HEK293 (cell line): ENCODE measurements at regions not wholly inside any gene's neighbourhood (a gene's known extent, or its start where the extent isn't known, plus 50 kb on each side); places are given as distances from the start of the nearest gene placed in this dataset.

ENCODE experiments used
- CTCF ChIA-PET: fragments of 350-600 bp; formaldehyde crosslinking; extraction: SDS; loops from one replicate; lab custom pipeline; 2021; ENCODE audit warnings: antibody characterized with exemption; lab: Yijun Ruan, JAX
- POLR2A ChIA-PET: fragments of 300-600 bp; formaldehyde crosslinking; extraction: SDS; loops from one replicate; lab custom pipeline; 2020; ENCODE audit warnings: antibody characterized with exemption, inconsistent platforms; lab: Yijun Ruan, JAX
- H3K27ac ChIP-seq: fragments of 200-500 bp; sonication (Bioruptor generic); 2 replicates; pipeline ENCODE4 v1.5.1; 2014; ENCODE audit warnings: low read depth, low read length, control low read depth, inconsistent platforms; ENCODE audit errors: extremely low read depth
- H3K36me3 ChIP-seq, 2 experiments: fragments of 200-500 bp in 1 of 2; sonication (Bioruptor generic) in 1 of 2; 1 replicate in 1 of 2; 2 replicates in 1 of 2; pipeline ENCODE4 v1.5.1; 2014 to 2017; ENCODE audit warnings: inconsistent platforms in 2 of 2, low read length in 2 of 2; ENCODE audit not compliant: control insufficient read depth in 2 of 2, insufficient read depth in 1 of 2
- H3K4me1 ChIP-seq: fragments of 200-500 bp; sonication (Bioruptor generic); 2 replicates; pipeline ENCODE4 v1.5.1; 2014; ENCODE audit warnings: mild to moderate bottlenecking, low read length, inconsistent platforms; ENCODE audit not compliant: control insufficient read depth, insufficient read depth
- H3K4me3 ChIP-seq: 2 replicates; pipeline ENCODE4 v1.5.1; 2011; ENCODE audit warnings: low read depth, mild to moderate bottlenecking, control low read depth, low read length, moderate library complexity
- H3K9me3 ChIP-seq: fragments of 200-500 bp; sonication (Bioruptor generic); 2 replicates; pipeline ENCODE4 v1.5.1; 2014; ENCODE audit warnings: low read depth, low read length, inconsistent platforms; ENCODE audit not compliant: control insufficient read depth, insufficient read depth
- GLI2 ChIP-seq: fragments of 450-650 bp; formaldehyde crosslinking; IDR thresholded peaks from 2 replicates; pipeline ENCODE4; 2017; ENCODE audit warnings: missing biosample characterization, missing genetic modification characterization, low read depth, borderline replicate concordance
- KLF8 ChIP-seq: fragments of 450-650 bp; formaldehyde crosslinking; IDR thresholded peaks from 2 replicates; pipeline ENCODE4 v1.5.1; 2016; ENCODE audit warnings: missing biosample characterization, missing genetic modification characterization
- OSR2 ChIP-seq: fragments of 450-650 bp; formaldehyde crosslinking; IDR thresholded peaks from 2 replicates; pipeline ENCODE4 v1.5.1; 2016; ENCODE audit warnings: missing biosample characterization, missing genetic modification characterization
- SP7 ChIP-seq: fragments of 450-650 bp; formaldehyde crosslinking; IDR thresholded peaks from 2 replicates; pipeline ENCODE4 v1.5.1; 2016; ENCODE audit warnings: missing biosample characterization, missing genetic modification characterization
- TRIM28 ChIP-seq: IDR thresholded peaks from 2 replicates; pipeline ENCODE4 v1.6.1; 2011; ENCODE audit warnings: low read length, control low read depth, borderline replicate concordance
- ZBTB21 ChIP-seq: fragments of 450-650 bp; formaldehyde crosslinking; IDR thresholded peaks from 2 replicates; pipeline ENCODE4 v1.5.1; 2017; ENCODE audit warnings: missing biosample characterization, missing genetic modification characterization
- ZNF10 ChIP-seq: fragments of 450-650 bp; formaldehyde crosslinking; IDR thresholded peaks from 2 replicates; pipeline ENCODE4 v1.5.1; 2017; ENCODE audit warnings: missing biosample characterization, missing genetic modification characterization
- ZNF184 ChIP-seq: fragments of 450-650 bp; IDR thresholded peaks from 2 replicates; pipeline ENCODE4 v1.5.1; 2018; ENCODE audit warnings: missing biosample characterization, mild to moderate bottlenecking, missing genetic modification characterization
- ZNF202 ChIP-seq: fragments of 450-650 bp; formaldehyde crosslinking; IDR thresholded peaks from 2 replicates; pipeline ENCODE4 v1.5.1; 2016; ENCODE audit warnings: missing biosample characterization, missing genetic modification characterization, borderline replicate concordance
- ZNF26 ChIP-seq: fragments of 450-650 bp; formaldehyde crosslinking; IDR thresholded peaks from 2 replicates; pipeline ENCODE4 v1.5.1; 2016; ENCODE audit warnings: missing biosample characterization, missing genetic modification characterization
- ZNF335 ChIP-seq: fragments of 450-650 bp; formaldehyde crosslinking; conservative IDR thresholded peaks from 2 replicates; pipeline ENCODE4 v1.5.1; 2016; ENCODE audit warnings: missing biosample characterization, missing genetic modification characterization
- ZNF341 ChIP-seq: fragments of 450-650 bp; formaldehyde crosslinking; IDR thresholded peaks from 2 replicates; pipeline ENCODE4; 2016; ENCODE audit warnings: low read depth, missing biosample characterization, missing genetic modification characterization
- ZNF366 ChIP-seq: fragments of 450-650 bp; formaldehyde crosslinking; conservative IDR thresholded peaks from 2 replicates; pipeline ENCODE4 v1.5.1; 2016; ENCODE audit warnings: missing biosample characterization, missing genetic modification characterization
- ZNF391 ChIP-seq: fragments of 450-650 bp; formaldehyde crosslinking; IDR thresholded peaks from 2 replicates; pipeline ENCODE4 v1.5.1; 2016; ENCODE audit warnings: low read depth, missing biosample characterization, missing genetic modification characterization, borderline replicate concordance
- ZNF394 ChIP-seq: fragments of 450-650 bp; formaldehyde crosslinking; IDR thresholded peaks from 2 replicates; pipeline ENCODE4 v1.5.1; 2016; ENCODE audit warnings: missing biosample characterization, missing genetic modification characterization, mild to moderate bottlenecking, moderate library complexity, borderline replicate concordance
- ZNF404 ChIP-seq: fragments of 450-650 bp; formaldehyde crosslinking; IDR thresholded peaks from 2 replicates; pipeline ENCODE4 v1.5.1; 2017; ENCODE audit warnings: missing biosample characterization, missing genetic modification characterization
- ZNF416 ChIP-seq: fragments of 450-650 bp; formaldehyde crosslinking; IDR thresholded peaks from 2 replicates; pipeline ENCODE4 v1.5.1; 2016; ENCODE audit warnings: missing biosample characterization, missing genetic modification characterization
- ZNF555 ChIP-seq: fragments of 450-650 bp; formaldehyde crosslinking; conservative IDR thresholded peaks from 2 replicates; pipeline ENCODE4 v1.5.1; 2017; ENCODE audit warnings: missing biosample characterization, mild to moderate bottlenecking, missing genetic modification characterization, inconsistent platforms
- ZNF629 ChIP-seq: fragments of 450-650 bp; formaldehyde crosslinking; IDR thresholded peaks from 2 replicates; pipeline ENCODE4 v1.5.1; 2017; ENCODE audit warnings: missing biosample characterization, missing genetic modification characterization
- ZNF660 ChIP-seq: fragments of 450-650 bp; IDR thresholded peaks from 2 replicates; pipeline ENCODE4 v1.5.1; 2018; ENCODE audit warnings: missing biosample characterization, mild to moderate bottlenecking, missing genetic modification characterization
- ZNF664 ChIP-seq: fragments of 450-650 bp; formaldehyde crosslinking; IDR thresholded peaks from 2 replicates; pipeline ENCODE4 v1.5.1; 2016; ENCODE audit warnings: missing biosample characterization, missing genetic modification characterization
- TF ChIP-seq, protein P1 (sequence below): fragments of 450-650 bp; formaldehyde crosslinking; IDR thresholded peaks from 2 replicates; pipeline ENCODE4 v1.5.1; 2016; ENCODE audit warnings: missing biosample characterization, missing genetic modification characterization
- TF ChIP-seq, protein P2 (sequence below): fragments of 450-650 bp; formaldehyde crosslinking; IDR thresholded peaks from 2 replicates; pipeline ENCODE4 v1.5.1; 2016; ENCODE audit warnings: missing biosample characterization, missing genetic modification characterization, borderline replicate concordance

- Histone ChIP-seq H3K4me1 (no peaks in the 10 kb centered on the region; the same call in 1 of the 2 replicates), H3K36me3 (no peaks in the 10 kb centered on the region), H3K27ac (no peak overlapping the region), H3K9me3 (no peaks in the 10 kb centered on the region), H3K4me3 (no peak overlapping the region)
- ChIA-PET CTCF (no interaction called here), POLR2A (no interaction called here)
- TF ChIP-seq, protein P1, sequence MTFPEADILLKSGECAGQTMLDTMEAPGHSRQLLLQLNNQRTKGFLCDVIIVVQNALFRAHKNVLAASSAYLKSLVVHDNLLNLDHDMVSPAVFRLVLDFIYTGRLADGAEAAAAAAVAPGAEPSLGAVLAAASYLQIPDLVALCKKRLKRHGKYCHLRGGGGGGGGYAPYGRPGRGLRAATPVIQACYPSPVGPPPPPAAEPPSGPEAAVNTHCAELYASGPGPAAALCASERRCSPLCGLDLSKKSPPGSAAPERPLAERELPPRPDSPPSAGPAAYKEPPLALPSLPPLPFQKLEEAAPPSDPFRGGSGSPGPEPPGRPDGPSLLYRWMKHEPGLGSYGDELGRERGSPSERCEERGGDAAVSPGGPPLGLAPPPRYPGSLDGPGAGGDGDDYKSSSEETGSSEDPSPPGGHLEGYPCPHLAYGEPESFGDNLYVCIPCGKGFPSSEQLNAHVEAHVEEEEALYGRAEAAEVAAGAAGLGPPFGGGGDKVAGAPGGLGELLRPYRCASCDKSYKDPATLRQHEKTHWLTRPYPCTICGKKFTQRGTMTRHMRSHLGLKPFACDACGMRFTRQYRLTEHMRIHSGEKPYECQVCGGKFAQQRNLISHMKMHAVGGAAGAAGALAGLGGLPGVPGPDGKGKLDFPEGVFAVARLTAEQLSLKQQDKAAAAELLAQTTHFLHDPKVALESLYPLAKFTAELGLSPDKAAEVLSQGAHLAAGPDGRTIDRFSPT (tag by site-specific recombination) = peak; percentile 82
- 0 out of 2 replicates have a peak, but pooled peaks have one; percentile 35 for TF ChIP-seq OSR2 (tag by site-specific recombination)
- TF ChIP-seq TRIM28 = peak; percentile 34; the same call in 1 of the 2 replicates
- 0 out of 2 replicates have a peak, but pooled peaks have one; percentile 39 for TF ChIP-seq KLF8 (tag by site-specific recombination)
- peak; percentile 50; the same call in 1 of the 2 replicates for TF ChIP-seq ZNF660
- no peak for TF ChIP-seq ZNF202 (tag by site-specific recombination)
- TF ChIP-seq ZNF391 (tag by site-specific recombination) = 0 out of 2 replicates have a peak, but pooled peaks have one; percentile 60
- TF ChIP-seq ZNF184 (tag by site-specific recombination) = peak; percentile 69; the same call in 1 of the 2 replicates
- TF ChIP-seq ZNF629 (tag by site-specific recombination) = no peak; the same call in 1 of the 2 replicates
- peak; percentile 24; the same call in 1 of the 2 replicates for TF ChIP-seq ZNF394
- 0 out of 2 replicates have a peak, but pooled peaks have one; percentile 47 for TF ChIP-seq ZNF10
- no peak for TF ChIP-seq GLI2 (tag by site-specific recombination)
- peak; percentile 84 for TF ChIP-seq ZNF366 (tag by site-specific recombination)
- no peak for TF ChIP-seq ZNF404 (tag by site-specific recombination)
- peak; percentile 30; the same call in 1 of the 2 replicates for TF ChIP-seq ZNF335
- peak; percentile 19; the same call in 1 of the 2 replicates for TF ChIP-seq ZNF26
- TF ChIP-seq, protein P2, sequence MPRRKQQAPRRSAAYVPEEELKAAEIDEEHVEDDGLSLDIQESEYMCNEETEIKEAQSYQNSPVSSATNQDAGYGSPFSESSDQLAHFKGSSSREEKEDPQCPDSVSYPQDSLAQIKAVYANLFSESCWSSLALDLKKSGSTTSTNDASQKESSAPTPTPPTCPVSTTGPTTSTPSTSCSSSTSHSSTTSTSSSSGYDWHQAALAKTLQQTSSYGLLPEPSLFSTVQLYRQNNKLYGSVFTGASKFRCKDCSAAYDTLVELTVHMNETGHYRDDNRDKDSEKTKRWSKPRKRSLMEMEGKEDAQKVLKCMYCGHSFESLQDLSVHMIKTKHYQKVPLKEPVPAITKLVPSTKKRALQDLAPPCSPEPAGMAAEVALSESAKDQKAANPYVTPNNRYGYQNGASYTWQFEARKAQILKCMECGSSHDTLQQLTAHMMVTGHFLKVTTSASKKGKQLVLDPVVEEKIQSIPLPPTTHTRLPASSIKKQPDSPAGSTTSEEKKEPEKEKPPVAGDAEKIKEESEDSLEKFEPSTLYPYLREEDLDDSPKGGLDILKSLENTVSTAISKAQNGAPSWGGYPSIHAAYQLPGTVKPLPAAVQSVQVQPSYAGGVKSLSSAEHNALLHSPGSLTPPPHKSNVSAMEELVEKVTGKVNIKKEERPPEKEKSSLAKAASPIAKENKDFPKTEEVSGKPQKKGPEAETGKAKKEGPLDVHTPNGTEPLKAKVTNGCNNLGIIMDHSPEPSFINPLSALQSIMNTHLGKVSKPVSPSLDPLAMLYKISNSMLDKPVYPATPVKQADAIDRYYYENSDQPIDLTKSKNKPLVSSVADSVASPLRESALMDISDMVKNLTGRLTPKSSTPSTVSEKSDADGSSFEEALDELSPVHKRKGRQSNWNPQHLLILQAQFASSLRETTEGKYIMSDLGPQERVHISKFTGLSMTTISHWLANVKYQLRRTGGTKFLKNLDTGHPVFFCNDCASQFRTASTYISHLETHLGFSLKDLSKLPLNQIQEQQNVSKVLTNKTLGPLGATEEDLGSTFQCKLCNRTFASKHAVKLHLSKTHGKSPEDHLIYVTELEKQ (tag by site-specific recombination) = peak; percentile 72; the same call in 1 of the 2 replicates
- no peak for TF ChIP-seq ZNF416
- peak; percentile 39; the same call in 1 of the 2 replicates for TF ChIP-seq ZBTB21 (tag by site-specific recombination)
- TF ChIP-seq ZNF555 (tag by site-specific recombination) = no peak
- TF ChIP-seq ZNF664 (tag by site-specific recombination) = no peak
- peak; percentile 47 for TF ChIP-seq SP7
- no peak for TF ChIP-seq ZNF341 (tag by site-specific recombination)
These were observed 566.8 kb upstream of the USP24 start for GRCh38 chr1:55781944-55782482.
